Brain microvascular endothelial cell (primary cell): ENCODE measurements at regions not wholly inside any gene's neighbourhood (a gene's known extent, or its start where the extent isn't known, plus 50 kb on each side); places are given as distances from the start of the nearest gene placed in this dataset.

ENCODE experiments used
- DNase-seq: peaks from one replicate; pipeline ENCODE4 v3.0.0-alpha.2; 2020
- H3K27ac ChIP-seq: fragments of 250-450 bp; sonication (Bioruptor Pico); 2 replicates; pipeline ENCODE4 v1.5.1; 2020; ENCODE audit warnings: mild to moderate bottlenecking, moderate library complexity
- H3K27me3 ChIP-seq: fragments of 250-450 bp; sonication (Bioruptor Pico); replicated peaks from 2 replicates; pipeline ENCODE4 v1.5.1; 2020; ENCODE audit warnings: mild to moderate bottlenecking
- H3K36me3 ChIP-seq: fragments of 250-450 bp; sonication (Bioruptor Pico); replicated peaks from 2 replicates; pipeline ENCODE4 v1.5.1; 2020; ENCODE audit warnings: mild to moderate bottlenecking
- H3K4me3 ChIP-seq: 2 replicates; pipeline ENCODE4 v1.5.1; 2011; ENCODE audit warnings: low read depth, mild to moderate bottlenecking, control low read depth, low read length, moderate library complexity
- CTCF ChIP-seq: IDR thresholded peaks from 2 replicates; pipeline ENCODE4 v1.5.1; 2011; ENCODE audit warnings: low read depth, mild to moderate bottlenecking, moderate library complexity, low read length, control low read depth, inconsistent platforms; ENCODE audit errors: missing control alignments
- in situ Hi-C: cut with HindIII; loops from 2 replicates; pipeline ENCODE4 v1.10.0; 2017; ENCODE audit warnings: low sequenced_read_pairs, low pct_ligation_motif_present

GRCh38 chr3:118000219-118000618 lies 1034.4 kb downstream of the IGSF11 start:
- H3K4me3 ChIP-seq: no peak overlapping the region
- in situ Hi-C loops: no loop called here
- no peak for DNase-seq
- no peaks in the 10 kb centered on the region for H3K27me3 ChIP-seq
- H3K36me3 ChIP-seq: no peaks in the 10 kb centered on the region
- TF ChIP-seq CTCF: no peak
- H3K27ac ChIP-seq: no peak overlapping the region

- Histone ChIP-seq H3K4me3 (no peak overlapping the region), H3K36me3 (no peaks in the 10 kb centered on the region), H3K27ac (no peak overlapping the region), H3K27me3 (no peaks in the 10 kb centered on the region)
- DNase-seq: no peak
- in situ Hi-C loops: no loop called here
- TF ChIP-seq CTCF: no peak
Measured at GRCh38 chr3:118001380-118001779, 1033.3 kb downstream of the IGSF11 start.

GRCh38 chr3:118011910-118012309 lies 1022.7 kb downstream of the IGSF11 start:
- Histone ChIP-seq H3K36me3 (no peaks in the 10 kb centered on the region), H3K27ac (no peak overlapping the region)
- in situ Hi-C loops: no loop called here

GRCh38 chr3:118029049-118029448 lies 1005.6 kb downstream of the IGSF11 start:
- Histone ChIP-seq H3K27me3 (no peaks in the 10 kb centered on the region), H3K4me3 (no peak overlapping the region), H3K36me3 (no peaks in the 10 kb centered on the region), H3K27ac (no peak overlapping the region)
- in situ Hi-C loops: no loop called here
- TF ChIP-seq CTCF: no peak
- DNase-seq: no peak

More at GRCh38 chr3:118011910-118012309, 1022.7 kb downstream of the IGSF11 start:
- H3K27me3 ChIP-seq: no peaks in the 10 kb centered on the region
- H3K4me3 ChIP-seq: no peak overlapping the region
- no peak for DNase-seq
- TF ChIP-seq CTCF: no peak

- H3K27ac ChIP-seq: no peak overlapping the region
- DNase-seq: no peak
- H3K27me3 ChIP-seq: no peaks in the 10 kb centered on the region
- H3K36me3 ChIP-seq: no peaks in the 10 kb centered on the region
- no peak overlapping the region for H3K4me3 ChIP-seq
- in situ Hi-C loops: no loop called here
- no peak for TF ChIP-seq CTCF
Measured at GRCh38 chr3:118036215-118036614, 998.4 kb downstream of the IGSF11 start.

GRCh38 chr3:118055381-118055780 lies 979.3 kb downstream of the IGSF11 start:
- no peaks in the 10 kb centered on the region for H3K36me3 ChIP-seq
- H3K4me3 ChIP-seq: no peak overlapping the region
- no peak for DNase-seq
- TF ChIP-seq CTCF: no peak
- in situ Hi-C loops: no loop called here
- no peak overlapping the region for H3K27ac ChIP-seq
- H3K27me3 ChIP-seq: no peaks in the 10 kb centered on the region
